COLO668 (cell line): ENCODE measurements at regions not wholly inside any gene's neighbourhood (a gene's known extent, or its start where the extent isn't known, plus 50 kb on each side); places are given as distances from the start of the nearest gene placed in this dataset.

Source experiments
- DNase-seq: peaks from one replicate; lab custom pipeline; 2025; ENCODE audit not compliant: unreplicated experiment; lab: John Stamatoyannopoulos, UW

DNA sequence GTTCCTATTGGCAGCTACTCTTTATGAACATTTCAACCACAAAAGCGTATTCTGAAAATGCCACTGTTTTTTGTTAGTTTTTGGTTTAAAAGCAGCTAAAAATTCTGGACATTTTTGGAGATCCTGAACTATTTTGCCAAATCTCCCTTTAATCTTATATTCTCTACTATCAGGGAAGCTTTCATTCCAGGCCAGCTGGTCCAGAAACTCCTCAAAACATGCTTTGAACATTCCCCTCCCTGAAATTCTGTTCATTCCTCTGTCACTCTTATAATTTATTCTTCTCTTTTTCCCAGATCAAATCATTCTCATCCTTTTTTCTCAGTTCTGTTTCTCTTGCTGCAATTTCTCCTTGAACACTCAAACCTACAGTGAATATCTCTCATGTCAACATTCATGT lies 790.9 kb upstream of the ARGLU1 start:
- no peak for DNase-seq

DNA sequence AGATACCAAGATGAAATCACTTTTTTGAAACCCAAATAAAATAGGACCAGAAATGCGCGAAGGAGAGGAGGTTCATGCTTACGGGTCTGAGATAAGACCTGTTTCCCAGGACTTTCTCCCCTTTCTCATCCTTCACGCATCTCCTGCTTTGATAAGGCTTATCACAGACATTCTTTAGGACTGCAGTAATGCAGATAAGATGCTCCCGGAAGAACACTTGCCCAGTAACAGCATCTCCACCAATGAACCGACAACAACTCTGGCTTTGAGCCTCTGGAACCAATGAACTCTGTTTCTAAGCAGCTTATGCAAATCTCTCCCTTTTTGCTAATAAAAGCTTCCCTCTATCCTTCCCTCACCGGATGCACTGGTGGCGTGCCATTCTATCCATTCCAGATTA lies 783.4 kb upstream of the ARGLU1 start:
- DNase-seq: no peak

DNA sequence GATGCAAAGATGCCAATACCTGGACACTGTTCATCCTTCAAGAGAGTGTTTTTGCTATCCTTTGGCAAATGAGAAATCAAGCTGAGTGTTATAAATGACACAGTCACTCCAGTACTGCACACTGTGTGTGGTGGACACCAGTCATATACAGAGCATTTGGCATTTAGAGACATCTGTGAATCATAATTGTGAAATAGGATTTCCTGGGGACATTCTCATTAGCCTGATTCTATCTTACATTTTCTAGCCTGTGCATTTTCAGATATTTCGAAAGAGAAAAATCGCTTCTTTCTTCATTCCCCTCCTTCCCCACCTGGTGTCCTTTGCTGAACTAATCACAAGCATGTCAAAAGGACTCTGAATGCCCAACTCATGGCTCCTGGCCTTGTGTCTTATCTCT lies 781.0 kb upstream of the ARGLU1 start:
- DNase-seq: no peak

DNA sequence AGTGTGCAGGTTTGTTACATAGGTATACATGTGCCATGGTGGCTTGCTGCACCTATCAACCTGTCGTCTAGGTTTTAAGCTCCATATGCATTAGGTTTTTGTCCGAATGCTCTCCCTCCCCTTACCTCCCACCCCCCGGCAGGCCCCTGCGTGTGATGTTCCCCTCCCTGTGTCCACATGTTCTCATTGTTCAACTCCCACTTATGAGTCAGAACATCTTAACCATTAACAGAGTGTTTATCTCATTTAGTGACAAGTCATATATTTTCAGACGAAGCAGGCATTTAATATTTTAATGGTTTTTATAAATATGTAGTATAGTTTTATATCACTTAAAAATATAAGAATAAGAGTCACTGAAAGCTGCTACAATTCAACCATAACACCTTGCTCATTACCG lies 780.5 kb upstream of the ARGLU1 start:
- DNase-seq: no peak

DNA sequence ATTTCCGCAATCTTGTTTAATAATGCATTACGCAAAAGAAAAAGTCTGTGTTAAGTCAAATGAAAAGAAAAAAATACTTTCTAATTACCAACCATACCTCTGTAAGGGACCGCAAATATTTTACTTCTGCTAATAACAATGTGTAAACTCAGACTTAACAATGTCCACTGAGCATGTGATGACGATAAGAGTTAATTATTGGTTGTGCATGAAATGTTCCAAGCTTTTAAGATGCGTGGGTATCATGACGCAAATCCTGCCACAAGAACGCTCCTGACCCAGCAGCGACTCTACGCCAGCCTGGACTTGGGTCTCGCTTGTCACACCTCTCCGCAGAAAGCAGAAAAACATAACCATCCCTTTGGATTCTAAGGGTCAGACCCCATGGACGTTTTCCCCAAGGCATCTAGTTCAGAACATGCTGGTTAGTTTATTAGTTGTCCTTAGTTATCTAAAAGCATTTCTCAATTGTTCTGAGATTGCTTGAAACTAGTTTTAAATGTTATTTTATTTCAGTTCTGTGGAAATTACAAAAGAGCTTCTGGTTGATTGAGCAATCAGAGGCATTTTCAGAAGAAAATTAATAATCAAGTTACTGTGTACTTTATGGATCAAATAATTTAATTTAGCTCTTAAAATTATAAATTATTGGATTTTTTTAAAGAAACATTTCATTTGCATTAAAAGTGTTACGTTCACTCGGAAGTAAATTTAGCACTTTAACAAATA lies 779.9 kb upstream of the ARGLU1 start:
- no peak for DNase-seq

DNA sequence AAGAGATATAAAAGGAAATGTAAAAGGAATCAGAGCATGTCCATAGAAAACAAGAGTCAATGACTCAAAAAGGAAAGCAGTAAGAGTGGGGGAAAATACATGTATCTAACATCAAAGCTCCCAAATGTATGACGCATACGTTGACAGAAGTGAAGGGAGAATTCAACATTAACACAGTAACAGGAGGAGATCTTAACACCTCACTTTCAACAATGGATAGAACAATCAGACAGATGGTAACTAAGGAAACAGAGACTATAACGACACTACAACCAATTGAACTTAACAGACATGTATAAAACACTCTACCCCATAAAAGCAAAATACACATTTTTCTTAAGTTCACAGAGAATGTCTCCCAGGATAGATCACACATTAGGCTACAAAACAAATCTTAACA lies 774.8 kb upstream of the ARGLU1 start:
- DNase-seq: no peak

DNA sequence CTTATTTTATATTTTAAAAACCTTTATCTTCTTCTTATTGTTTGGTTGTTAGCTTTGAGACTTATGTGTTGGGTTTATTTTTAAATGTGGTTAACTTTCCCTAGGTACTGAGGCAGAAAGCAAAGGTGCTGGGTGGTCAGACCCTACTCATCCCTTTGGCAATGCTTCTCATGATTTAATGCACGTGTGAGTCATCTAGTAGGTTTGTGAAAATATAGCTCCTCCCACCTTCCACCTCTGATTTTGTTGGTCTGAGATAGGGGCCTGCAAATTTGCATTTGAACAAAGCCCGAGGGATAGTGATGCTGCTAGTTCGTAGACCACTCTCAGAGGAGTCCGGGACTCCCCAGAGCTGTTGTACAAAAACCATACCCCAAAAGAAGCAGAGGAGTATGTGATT lies 771.3 kb upstream of the ARGLU1 start:
- DNase-seq: no peak

DNA sequence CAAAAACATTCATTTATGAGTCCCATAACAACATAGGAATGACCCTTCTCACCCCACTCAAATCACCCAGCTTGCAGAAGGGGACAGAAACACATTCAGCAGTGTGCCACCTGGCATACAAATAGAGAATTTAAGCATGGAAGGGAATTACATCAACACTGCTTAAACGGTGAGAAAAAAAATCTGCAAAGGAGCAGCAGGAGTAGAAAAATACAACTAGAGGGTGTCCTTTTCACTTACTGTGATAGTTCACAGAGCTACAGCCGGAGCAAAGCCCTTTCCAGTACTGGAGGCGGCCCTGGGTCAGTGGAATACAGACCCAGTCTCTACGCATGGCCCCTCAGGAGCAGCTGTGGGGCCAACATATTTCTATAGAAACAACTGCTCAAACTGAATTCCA lies 764.3 kb upstream of the ARGLU1 start:
- DNase-seq: no peak

DNA sequence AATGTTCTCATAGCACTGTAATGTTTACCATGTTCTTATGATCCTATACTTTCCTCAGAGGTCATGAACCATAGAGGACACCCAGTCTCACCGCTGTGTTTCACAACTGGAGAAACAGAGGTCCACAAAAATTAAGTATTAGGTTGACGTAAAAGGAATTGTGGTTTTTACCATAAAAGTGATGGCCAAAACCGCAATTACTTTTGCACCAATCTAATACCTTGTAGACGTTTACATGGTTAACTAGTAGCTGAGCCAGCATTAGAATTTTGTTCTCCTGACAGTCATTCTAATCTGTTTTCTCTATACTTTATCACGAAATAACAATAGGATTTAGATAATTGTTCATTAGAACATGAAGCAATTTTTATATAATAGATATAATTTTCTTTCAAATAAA lies 763.4 kb upstream of the ARGLU1 start:
- DNase-seq: no peak

DNA sequence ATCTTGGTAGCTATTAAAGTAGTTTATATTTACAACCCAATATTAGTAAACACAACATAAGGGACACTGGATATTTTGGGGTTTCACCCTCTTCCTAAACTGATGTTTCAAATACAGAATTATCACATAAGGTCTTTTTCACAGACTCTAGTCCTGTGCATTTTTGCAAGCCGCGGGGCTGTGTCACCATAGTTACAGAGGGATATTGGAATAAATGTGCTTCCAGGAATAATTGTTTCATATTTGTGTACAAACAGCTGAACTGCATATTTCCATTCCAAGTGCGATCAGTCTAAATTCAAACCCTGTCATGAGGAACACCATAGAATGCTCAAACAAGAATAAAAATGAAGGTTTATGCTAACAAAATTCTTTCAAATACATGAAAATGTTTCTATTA lies 762.5 kb upstream of the ARGLU1 start:
- DNase-seq: no peak

DNA sequence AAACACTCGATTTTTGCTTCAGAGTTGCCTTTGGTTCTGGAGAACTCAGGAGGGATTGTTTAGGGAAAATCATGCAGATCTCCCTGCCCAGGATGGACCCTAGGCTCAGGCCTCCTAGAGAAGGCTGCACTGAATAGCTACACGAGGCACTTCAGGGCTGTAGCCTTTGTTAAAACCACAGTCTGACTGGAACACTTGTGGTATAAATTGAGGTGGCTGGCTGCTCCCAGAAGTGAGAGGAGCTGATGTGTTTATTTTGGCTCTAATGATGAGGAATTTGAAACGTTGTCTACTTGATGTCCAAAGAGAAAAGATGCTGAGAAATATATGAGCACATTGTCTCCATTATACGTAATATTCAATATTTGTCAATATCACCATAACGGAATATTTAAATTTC lies 762.1 kb upstream of the ARGLU1 start:
- DNase-seq: peak; percentile 36

DNA sequence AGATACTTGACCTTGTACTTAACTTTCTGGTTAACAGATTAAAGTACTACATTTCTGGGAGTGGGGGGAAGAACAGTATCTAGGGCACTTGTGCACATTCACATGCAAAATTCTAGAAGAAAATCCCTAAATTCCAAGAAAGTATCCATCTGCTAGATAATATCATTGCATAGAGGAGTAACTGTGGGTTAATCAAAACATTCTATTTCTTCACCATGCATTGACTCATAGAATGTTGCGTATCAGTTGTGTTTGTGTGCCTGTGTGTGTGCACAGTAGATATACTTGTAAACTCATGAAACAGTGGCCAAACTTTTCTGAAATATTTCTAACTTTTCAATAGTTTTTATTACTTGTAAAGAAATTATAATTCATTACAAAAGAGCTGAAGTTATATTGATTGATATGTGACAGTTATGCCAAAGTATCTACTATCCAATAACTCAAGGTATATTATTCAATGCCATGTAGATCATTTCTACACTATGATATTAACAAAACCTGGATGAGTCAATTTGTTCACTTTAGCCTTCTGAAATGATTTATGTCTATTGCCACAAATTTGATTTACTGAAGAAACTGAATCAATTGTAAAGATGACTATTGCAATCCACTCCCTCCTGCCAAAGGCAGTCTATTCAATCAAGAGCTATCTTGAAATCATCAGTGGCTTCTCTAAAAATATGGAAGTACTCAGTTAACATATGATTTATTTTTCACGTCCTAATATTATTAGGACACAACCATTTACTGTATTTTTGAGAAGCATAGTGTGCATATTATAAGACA lies 756.7 kb upstream of the ARGLU1 start:
- no peak for DNase-seq

DNA sequence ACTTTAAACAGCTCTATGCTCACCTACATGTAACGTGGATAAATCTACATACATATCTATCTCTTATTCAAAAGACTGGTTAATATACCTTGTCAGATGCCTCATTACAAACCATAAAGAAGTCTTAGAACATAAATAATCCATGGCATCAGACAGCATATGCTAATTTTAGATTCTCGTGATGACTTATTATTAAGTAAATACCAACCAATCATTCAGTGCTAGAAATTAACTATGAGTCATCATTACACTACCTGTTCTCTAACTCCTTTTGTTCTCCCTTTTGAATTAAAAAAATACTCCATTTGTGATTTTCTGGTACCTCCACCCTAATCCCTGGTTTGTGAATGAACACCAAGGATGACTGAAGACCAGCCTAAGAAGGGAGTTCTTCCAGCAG lies 754.3 kb upstream of the ARGLU1 start:
- DNase-seq: no peak

DNA sequence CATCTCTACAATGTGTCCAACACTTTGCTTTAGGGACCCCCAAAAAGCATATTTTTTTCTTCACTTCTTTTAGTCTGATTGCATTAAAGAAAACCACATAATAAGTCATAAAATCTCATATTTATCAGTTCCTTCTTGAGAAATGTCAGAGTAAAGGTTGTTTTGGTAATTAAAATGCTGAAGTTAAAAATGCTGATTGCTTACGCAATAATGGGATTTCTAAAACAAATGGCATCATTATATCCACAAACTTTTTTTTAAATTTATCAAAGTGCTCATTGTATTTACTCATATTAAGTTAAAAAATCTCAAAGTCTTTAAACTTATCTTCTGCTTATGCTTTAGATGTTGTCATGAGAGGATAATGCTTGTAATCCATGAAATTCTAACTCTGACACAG lies 737.2 kb upstream of the ARGLU1 start:
- no peak for DNase-seq

DNA sequence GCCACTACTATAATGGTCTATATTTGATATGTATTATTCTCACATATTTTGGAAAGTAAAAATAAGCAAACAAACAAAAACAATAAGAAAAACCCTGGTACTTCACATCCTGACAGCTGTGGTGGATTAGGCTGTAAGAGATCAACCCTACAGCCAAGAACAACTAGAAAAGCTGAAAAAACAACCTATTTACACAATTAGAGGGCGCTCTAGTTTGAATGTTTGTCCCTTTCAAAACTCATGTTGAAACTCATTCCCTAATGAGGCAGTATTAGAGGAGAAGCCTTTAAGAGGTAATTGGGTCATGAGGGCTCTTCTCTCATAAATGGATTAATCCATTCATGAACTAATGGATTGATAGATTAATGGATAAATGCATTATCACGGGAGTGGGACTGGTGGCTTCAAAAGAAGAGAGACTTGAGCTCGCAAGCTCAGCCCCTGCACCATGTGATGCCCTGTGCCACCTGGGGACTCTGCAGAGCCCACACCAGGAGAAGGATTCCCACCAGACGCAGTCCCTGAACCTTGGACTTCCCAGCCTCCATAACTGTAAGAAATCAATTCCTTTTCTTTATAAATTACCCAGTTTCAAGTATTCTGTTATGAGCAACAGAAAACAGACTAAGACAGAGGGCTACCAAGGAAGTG lies 733.9 kb upstream of the ARGLU1 start:
- no peak for DNase-seq

DNA sequence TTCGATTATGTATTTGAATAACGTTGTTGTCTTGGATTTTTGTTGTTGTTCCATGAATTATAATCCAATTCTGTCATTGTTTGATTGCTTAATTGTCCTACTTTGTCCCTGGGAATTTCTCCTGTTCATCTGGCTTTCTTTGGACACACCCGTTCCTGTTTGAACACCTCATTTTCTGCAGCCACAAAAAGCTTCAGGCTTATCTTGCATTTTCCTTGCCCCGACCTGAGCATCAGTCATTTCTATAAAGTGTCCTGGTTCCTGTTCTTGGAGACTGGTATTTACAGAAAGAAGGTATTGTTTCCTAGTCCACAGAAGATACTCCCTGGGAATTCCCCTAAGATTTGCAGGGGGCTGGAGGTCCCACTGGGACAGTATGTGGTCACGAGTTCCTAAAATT lies 731.8 kb upstream of the ARGLU1 start:
- DNase-seq: no peak

DNA sequence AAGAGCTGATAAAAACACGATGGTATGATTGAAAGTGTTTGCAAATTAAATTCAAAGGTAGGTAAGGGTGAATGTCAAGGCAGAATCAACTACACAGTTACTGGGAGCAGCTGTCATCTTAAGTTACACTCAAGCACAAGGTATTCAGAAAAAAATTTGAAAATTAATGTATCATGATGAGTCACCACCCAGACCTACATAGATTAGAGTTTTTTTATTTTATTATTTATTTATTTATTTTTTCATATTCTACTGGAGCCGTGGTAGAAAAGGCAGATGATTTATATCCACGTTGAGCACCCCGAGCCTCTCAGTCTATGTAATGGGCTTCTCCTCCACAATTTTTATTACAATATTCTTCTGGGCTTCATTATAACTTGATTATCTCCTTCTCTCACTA lies 728.9 kb upstream of the ARGLU1 start:
- DNase-seq: no peak

DNA sequence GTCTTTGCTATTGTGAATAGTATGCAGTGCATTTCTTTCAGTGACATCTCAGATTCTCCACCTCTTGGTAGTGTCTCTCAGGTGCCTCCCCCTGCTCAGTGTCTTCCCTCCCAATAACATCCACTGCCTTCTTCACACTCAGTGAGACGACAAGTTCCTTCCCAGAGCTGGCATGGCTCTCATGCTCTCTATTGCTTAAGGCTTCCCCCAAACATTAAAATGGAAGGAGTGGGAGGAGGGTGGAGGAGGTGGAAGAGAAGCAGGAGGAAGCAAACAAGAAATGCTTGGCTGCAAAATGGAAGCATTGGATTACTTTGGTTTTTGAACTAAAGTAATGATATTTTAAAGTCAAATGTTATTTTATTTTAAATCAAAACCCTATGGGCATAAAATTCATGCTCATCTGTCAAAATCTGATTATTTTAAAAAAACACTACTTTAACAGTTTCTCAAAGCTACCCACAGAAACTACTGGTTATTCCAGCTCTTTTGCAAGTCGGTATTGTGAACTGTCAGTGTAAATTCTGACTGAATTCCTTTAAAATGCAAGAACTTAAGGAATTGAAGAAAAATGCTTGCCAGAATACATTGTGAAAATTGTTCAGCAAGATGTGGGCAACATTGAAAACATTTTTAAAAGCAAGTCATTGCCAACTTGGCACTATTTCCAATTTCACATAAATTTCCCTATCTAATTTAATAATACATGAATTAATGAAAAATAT lies 727.6 kb upstream of the ARGLU1 start:
- no peak for DNase-seq

DNA sequence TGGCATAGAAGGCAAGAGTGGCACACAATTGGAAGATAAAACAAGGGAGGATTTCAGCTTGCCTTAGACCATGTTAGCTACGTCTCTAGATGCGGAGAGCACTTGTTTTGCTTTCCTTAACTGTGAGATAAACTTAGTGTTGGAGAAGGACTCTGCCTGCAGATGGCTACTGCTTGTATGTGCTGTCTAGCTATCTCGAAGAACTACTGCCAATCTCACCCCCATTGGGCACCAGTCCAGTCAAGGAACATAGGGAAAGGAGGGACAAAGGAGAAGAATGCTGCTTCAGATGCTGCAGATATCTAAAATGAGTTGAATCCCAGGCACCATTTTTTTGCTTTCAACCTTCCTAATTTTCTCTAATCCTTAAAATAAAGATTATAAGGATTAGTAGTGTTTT lies 726.0 kb upstream of the ARGLU1 start:
- DNase-seq: no peak

DNA sequence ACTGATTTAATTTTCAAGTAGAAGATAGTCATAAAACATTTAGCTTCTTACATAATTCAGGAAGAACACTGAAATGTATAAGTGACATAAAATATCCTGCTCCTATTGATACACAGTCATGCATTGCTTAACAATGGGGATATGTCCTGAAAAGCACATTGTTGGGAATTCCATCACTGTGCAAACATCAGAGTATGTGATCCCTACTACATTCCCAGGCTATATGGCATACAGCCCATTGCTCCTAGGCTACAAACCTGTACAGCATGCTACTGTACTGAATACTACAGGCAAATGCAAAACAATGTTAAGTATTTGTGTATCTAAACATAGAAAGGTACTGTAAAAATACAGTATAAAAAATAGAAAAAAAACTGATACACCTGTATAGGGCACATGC lies 723.9 kb upstream of the ARGLU1 start:
- no peak for DNase-seq

DNA sequence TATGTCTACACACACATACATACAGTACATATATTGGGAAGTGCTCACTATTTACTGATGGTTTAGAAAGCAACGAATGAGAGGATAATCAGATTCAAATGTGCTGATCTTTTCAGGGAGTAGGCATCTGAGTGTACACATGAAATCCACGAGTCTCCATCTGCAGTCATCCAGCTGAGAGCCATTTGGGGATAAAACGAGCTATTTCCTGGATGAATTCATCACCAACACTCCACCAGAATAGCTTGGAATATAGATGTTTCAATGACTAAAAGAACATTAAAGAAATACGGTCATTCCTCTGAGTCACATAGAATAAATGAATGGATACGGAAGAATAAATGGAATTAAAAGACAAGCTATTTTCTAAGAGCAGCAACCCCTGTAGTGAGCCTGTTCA lies 721.6 kb upstream of the ARGLU1 start:
- DNase-seq: no peak

DNA sequence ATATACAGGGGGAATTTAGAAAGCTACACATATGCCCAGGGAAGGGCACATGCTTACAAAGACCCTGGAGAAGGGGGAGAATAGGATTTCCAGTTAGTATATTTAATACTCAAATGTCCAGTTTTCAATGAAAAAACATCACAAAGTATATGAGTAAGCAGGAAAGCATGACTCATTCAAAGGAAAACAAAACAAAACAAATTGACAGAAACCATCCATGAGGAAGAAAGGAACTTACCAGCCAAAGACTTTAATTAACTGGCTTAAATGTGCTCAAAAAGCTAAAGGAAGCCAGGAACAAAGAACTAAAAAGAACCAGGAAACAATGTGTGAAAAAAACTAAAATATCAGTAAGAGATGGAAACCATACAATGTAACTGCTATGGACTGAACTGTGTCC lies 716.2 kb upstream of the ARGLU1 start:
- no peak for DNase-seq
